ENCODE measurements at regions not wholly inside any gene's neighbourhood (a gene's known extent, or its start where the extent isn't known, plus 50 kb on each side); places are given as distances from the start of the nearest gene placed in this dataset.
"Not testable (repeated sequence)": the region's sequence is repeated elsewhere in the genome, so short reads cannot be mapped to it uniquely, and the experiment has no call there.

- no peak for DNase-seq
These were observed 64.9 kb downstream of the CD2 start for GRCh38 chr1:116819081-116819480.

- DNase-seq = no peak
These were observed 66.1 kb downstream of the CD2 start for GRCh38 chr1:116820369-116820768.

GRCh38 chr1:116821763-116822162 lies 67.5 kb downstream of the CD2 start:
- DNase-seq = no peak

GRCh38 chr1:116824631-116825206 lies 70.5 kb downstream of the CD2 start:
- DNase-seq = peak; percentile 45

- peak; percentile 94 for DNase-seq
These were observed 71.0 kb downstream of the CD2 start for GRCh38 chr1:116825207-116825719.

- peak; percentile 92 for DNase-seq
These were observed 71.6 kb downstream of the CD2 start for GRCh38 chr1:116825720-116826438.

GRCh38 chr1:116826818-116827606 lies 72.8 kb downstream of the CD2 start:
- DNase-seq = peak; percentile 41

- DNase-seq = no peak
These were observed 73.4 kb downstream of the CD2 start for GRCh38 chr1:116827607-116828105.

- no peak for DNase-seq
These were observed 77.3 kb upstream of the PTGFRN start for GRCh38 chr1:116832308-116832931.

GRCh38 chr1:116832932-116833578 lies 76.7 kb upstream of the PTGFRN start:
- no peak for DNase-seq

- DNase-seq = no peak
These were observed 76.0 kb upstream of the PTGFRN start for GRCh38 chr1:116833718-116834117.

- DNase-seq = no peak
These were observed 75.1 kb upstream of the PTGFRN start for GRCh38 chr1:116834595-116834994.

GRCh38 chr1:116835161-116835560 lies 74.6 kb upstream of the PTGFRN start:
- DNase-seq = no peak

GRCh38 chr1:116836099-116836498 lies 73.6 kb upstream of the PTGFRN start:
- DNase-seq = no peak

- DNase-seq = no peak
These were observed 68.0 kb upstream of the PTGFRN start for GRCh38 chr1:116841569-116842344.

- no peak for DNase-seq
These were observed 67.1 kb upstream of the PTGFRN start for GRCh38 chr1:116842654-116843053.

- no peak for DNase-seq
These were observed 64.9 kb upstream of the PTGFRN start for GRCh38 chr1:116844775-116845174.

GRCh38 chr1:116847190-116847589 lies 62.5 kb upstream of the PTGFRN start:
- DNase-seq = no peak

- DNase-seq = no peak
These were observed 61.8 kb upstream of the PTGFRN start for GRCh38 chr1:116847688-116848531.

- DNase-seq = no peak
These were observed 59.3 kb upstream of the PTGFRN start for GRCh38 chr1:116850436-116850835.

GRCh38 chr1:116851189-116851588 lies 58.5 kb upstream of the PTGFRN start:
- DNase-seq = not testable (repeated sequence)

All from DMS 273 treated with DMSO at 0.1 percent for 48 hours (cell line).